H9 (cell line): ENCODE measurements at regions not wholly inside any gene's neighbourhood (a gene's known extent, or its start where the extent isn't known, plus 50 kb on each side); places are given as distances from the start of the nearest gene placed in this dataset.

Experiments used
- DNase-seq: peaks from one replicate; pipeline ENCODE4 v3.0.0-alpha.2; 2017
- H2AFZ ChIP-seq: one replicate; pipeline ENCODE4 v1.6.1; 2013; ENCODE audit warnings: mild to moderate bottlenecking, low read length, control low read depth, moderate library complexity
- H2AK5ac ChIP-seq: 2 replicates; pipeline ENCODE4 v1.6.1; 2013; ENCODE audit warnings: low read length, control low read depth, mixed read lengths; ENCODE audit not compliant: insufficient read length
- H2BK120ac ChIP-seq: one replicate; pipeline ENCODE4 v1.6.1; 2013; ENCODE audit warnings: low read depth, mild to moderate bottlenecking, low read length, control low read depth, inconsistent platforms; ENCODE audit not compliant: poor library complexity, severe bottlenecking
- H2BK12ac ChIP-seq: 2 replicates; pipeline ENCODE4 v1.6.1; 2013; ENCODE audit warnings: low read length, control low read depth, mixed read lengths, low read depth; ENCODE audit not compliant: insufficient read length
- H2BK15ac ChIP-seq: 2 replicates; pipeline ENCODE4 v1.6.1; 2013; ENCODE audit warnings: low read depth, low read length, control low read depth
- H2BK20ac ChIP-seq: one replicate; pipeline ENCODE4 v1.6.1; 2013; ENCODE audit warnings: low read depth, mild to moderate bottlenecking, low read length, control low read depth, inconsistent platforms; ENCODE audit not compliant: poor library complexity, severe bottlenecking
- H2BK5ac ChIP-seq: 2 replicates; pipeline ENCODE4 v1.6.1; 2013; ENCODE audit warnings: low read length, control low read depth, mixed read lengths; ENCODE audit not compliant: insufficient read length
- H3K14ac ChIP-seq: 2 replicates; pipeline ENCODE4 v1.6.1; 2013; ENCODE audit warnings: low read length, control low read depth; ENCODE audit not compliant: insufficient read depth
- H3K18ac ChIP-seq: 2 replicates; pipeline ENCODE4 v1.6.1; 2013; ENCODE audit warnings: low read depth, mild to moderate bottlenecking, mixed read lengths, low read length, control low read depth; ENCODE audit not compliant: insufficient read length
- H3K23ac ChIP-seq: 2 replicates; pipeline ENCODE4 v1.6.1; 2013; ENCODE audit warnings: low read length, control low read depth, mixed read lengths, low read depth; ENCODE audit not compliant: insufficient read length
- H3K23me2 ChIP-seq: 2 replicates; pipeline ENCODE4 v1.6.1; 2013; ENCODE audit warnings: low read depth, mild to moderate bottlenecking, mixed read lengths, low read length, control low read depth; ENCODE audit not compliant: insufficient read length, poor library complexity, severe bottlenecking
- H3K27ac ChIP-seq: 2 replicates; pipeline ENCODE4 v1.5.1; 2013; ENCODE audit warnings: low read length, control low read depth, mixed read lengths, low read depth; ENCODE audit not compliant: insufficient read length
- H3K27me3 ChIP-seq: 2 replicates; pipeline ENCODE4 v1.6.1; 2013; ENCODE audit warnings: low read length, control low read depth, inconsistent platforms; ENCODE audit not compliant: insufficient read depth
- H3K4ac ChIP-seq: 2 replicates; pipeline ENCODE4 v1.6.1; 2013; ENCODE audit warnings: low read depth, mild to moderate bottlenecking, control low read depth, inconsistent platforms, low read length, moderate library complexity
- H3K4me1 ChIP-seq: 2 replicates; pipeline ENCODE4 v1.6.1; 2013; ENCODE audit warnings: low read length, control low read depth, inconsistent platforms; ENCODE audit not compliant: insufficient read depth
- H3K4me2 ChIP-seq: 2 replicates; pipeline ENCODE4 v1.6.1; 2013; ENCODE audit warnings: low read length, control low read depth, mixed read lengths; ENCODE audit not compliant: insufficient read length, insufficient read depth
- H3K56ac ChIP-seq: 2 replicates; pipeline ENCODE4 v1.6.1; 2013; ENCODE audit warnings: low read depth, mild to moderate bottlenecking, mixed read lengths, low read length, control low read depth; ENCODE audit not compliant: insufficient read length
- H3K79me1 ChIP-seq: 2 replicates; pipeline ENCODE4 v1.6.1; 2013; ENCODE audit warnings: low read depth, mild to moderate bottlenecking, moderate library complexity, low read length, control low read depth, inconsistent platforms; ENCODE audit not compliant: insufficient read depth, poor library complexity, severe bottlenecking
- H3K79me2 ChIP-seq: 2 replicates; pipeline ENCODE4 v1.6.1; 2013; ENCODE audit warnings: low read length, control low read depth, inconsistent platforms; ENCODE audit not compliant: insufficient read depth
- H3K9ac ChIP-seq: 2 replicates; pipeline ENCODE4 v1.6.1; 2013; ENCODE audit warnings: low read length, control low read depth, mixed read lengths; ENCODE audit not compliant: insufficient read length; ENCODE audit errors: extremely low read depth
- H3K9me3 ChIP-seq: one replicate; pipeline ENCODE4 v1.6.1; 2013; ENCODE audit warnings: low read depth, low read length, inconsistent platforms; ENCODE audit not compliant: control insufficient read depth
- H3T11ph ChIP-seq: one replicate; pipeline ENCODE4 v1.6.1; 2013; ENCODE audit warnings: mild to moderate bottlenecking, low read length, control low read depth, inconsistent platforms
- H4K20me1 ChIP-seq: one replicate; pipeline ENCODE4 v1.6.1; 2013; ENCODE audit not compliant: control insufficient read depth, insufficient read length, insufficient read depth
- H4K5ac ChIP-seq: 2 replicates; pipeline ENCODE4 v1.6.1; 2013; ENCODE audit warnings: low read depth, mild to moderate bottlenecking, mixed read lengths, low read length, control low read depth; ENCODE audit not compliant: insufficient read length
- H4K8ac ChIP-seq: replicated peaks from 2 replicates; pipeline ENCODE4 v1.6.1; 2013; ENCODE audit warnings: low read length, control low read depth, mixed read lengths, low read depth; ENCODE audit not compliant: insufficient read length
- H4K91ac ChIP-seq: 2 replicates; pipeline ENCODE4 v1.6.1; 2013; ENCODE audit warnings: low read depth, mild to moderate bottlenecking, moderate library complexity, mixed read lengths, low read length, control low read depth; ENCODE audit not compliant: insufficient read length
- H3K27ac Mint-ChIP-seq, 3 experiments: 2 replicates in 2 of 3; 3 replicates in 1 of 3; pipeline ENCODE4 v1.8.0; 2020 to 2021; ENCODE audit warnings: mixed read lengths in 3 of 3, mild to moderate bottlenecking in 1 of 3, moderate library complexity in 1 of 3
- H3K27me3 Mint-ChIP-seq: 2 replicates; pipeline ENCODE4 v1.8.0; 2021; ENCODE audit warnings: low read depth, mild to moderate bottlenecking, moderate library complexity, mixed read lengths
- H3K36me3 Mint-ChIP-seq, 3 experiments: 2 replicates in 2 of 3; 3 replicates in 1 of 3; pipeline ENCODE4 v1.8.0; 2020 to 2021; ENCODE audit warnings: low read depth in 3 of 3, mixed read lengths in 3 of 3; ENCODE audit not compliant: insufficient read depth in 1 of 3
- H3K4me1 Mint-ChIP-seq, 2 experiments: 2 replicates each; pipeline ENCODE4 v1.8.0; 2020; ENCODE audit warnings: mixed read lengths in 2 of 2
- H3K4me3 Mint-ChIP-seq, 2 experiments: 2 replicates in 1 of 2; 3 replicates in 1 of 2; pipeline ENCODE4 v1.8.0; 2020 to 2021; ENCODE audit warnings: mild to moderate bottlenecking in 2 of 2, mixed read lengths in 2 of 2, moderate library complexity in 1 of 2
- H3K9me3 Mint-ChIP-seq, 2 experiments: 2 replicates in 1 of 2; 3 replicates in 1 of 2; pipeline ENCODE4 v1.8.0; 2020; ENCODE audit warnings: mild to moderate bottlenecking in 2 of 2, mixed read lengths in 2 of 2, moderate library complexity in 1 of 2
- CTCF ChIP-seq: fragments of 200-600 bp; sonication (generic); conservative IDR thresholded peaks from 3 replicates; pipeline ENCODE4 v1.8.0; 2021; ENCODE audit warnings: antibody characterized with exemption, mild to moderate bottlenecking
- WGBS: extraction: QIAGEN DNeasy Blood & Tissue Kit; methylation state at CpG from one replicate; pipeline ENCODE4 v1.1.7; 2013; ENCODE audit warnings: missing lambda C conversion rate, low lambda C conversion rate, mixed read lengths; ENCODE audit not compliant: insufficient read length; ENCODE audit errors: extremely low coverage; 5-methylcytosine and 5-hydroxymethylcytosine counted together

GRCh38 chr17:70313086-70313852, 143.9 kb downstream of the KCNJ2 start:
- Histone ChIP-seq H3K4me2 (no peak overlapping the region), H3K23me2 (no peaks in the 10 kb centered on the region), H2AFZ (no peak overlapping the region), H2BK12ac (no peak overlapping the region), H3K27me3 (no peaks in the 10 kb centered on the region), H3K56ac (no peak overlapping the region), H2AK5ac (no peak overlapping the region), H3K9ac (no peak overlapping the region), H4K91ac (no peak overlapping the region), H3K18ac (no peak overlapping the region), H2BK5ac (no peak overlapping the region), H3K79me1 (no peaks in the 10 kb centered on the region), H3K4ac (no peak overlapping the region), H2BK15ac (no peak overlapping the region), H3K9me3 (no peaks in the 10 kb centered on the region), H3K27ac (no peak overlapping the region), H2BK120ac (no peak overlapping the region), H3T11ph (no peak overlapping the region), H4K5ac (no peak overlapping the region), H2BK20ac (no peak overlapping the region), H4K8ac (no peak overlapping the region), H3K14ac (no peak overlapping the region), H3K79me2 (no peaks in the 10 kb centered on the region), H3K4me1 (no peaks in the 10 kb centered on the region; the same call in 1 of the 2 replicates), H4K20me1 (no peaks in the 10 kb centered on the region), H3K23ac (no peak overlapping the region)
- no peak for TF ChIP-seq CTCF
- peaks cover 6 to 9% of the 10 kb centered on the region in 2 experiments for H3K4me1 Mint-ChIP-seq
- no peaks in the 10 kb centered on the region for H3K27me3 Mint-ChIP-seq
- H3K27ac Mint-ChIP-seq: no peak overlapping the region
- no CpG with 5 or more reads among the region's 11 CpGs for WGBS
- no peaks in the 10 kb centered on the region; a peak in 1 of 5 replicates for H3K9me3 Mint-ChIP-seq
- H3K36me3 Mint-ChIP-seq: no peaks in the 10 kb centered on the region
- no peak overlapping the region for H3K4me3 Mint-ChIP-seq
- DNase-seq: no peak
